ENCODE measurements at regions not wholly inside any gene's neighbourhood (a gene's known extent, or its start where the extent isn't known, plus 50 kb on each side); places are given as distances from the start of the nearest gene placed in this dataset.

DNA sequence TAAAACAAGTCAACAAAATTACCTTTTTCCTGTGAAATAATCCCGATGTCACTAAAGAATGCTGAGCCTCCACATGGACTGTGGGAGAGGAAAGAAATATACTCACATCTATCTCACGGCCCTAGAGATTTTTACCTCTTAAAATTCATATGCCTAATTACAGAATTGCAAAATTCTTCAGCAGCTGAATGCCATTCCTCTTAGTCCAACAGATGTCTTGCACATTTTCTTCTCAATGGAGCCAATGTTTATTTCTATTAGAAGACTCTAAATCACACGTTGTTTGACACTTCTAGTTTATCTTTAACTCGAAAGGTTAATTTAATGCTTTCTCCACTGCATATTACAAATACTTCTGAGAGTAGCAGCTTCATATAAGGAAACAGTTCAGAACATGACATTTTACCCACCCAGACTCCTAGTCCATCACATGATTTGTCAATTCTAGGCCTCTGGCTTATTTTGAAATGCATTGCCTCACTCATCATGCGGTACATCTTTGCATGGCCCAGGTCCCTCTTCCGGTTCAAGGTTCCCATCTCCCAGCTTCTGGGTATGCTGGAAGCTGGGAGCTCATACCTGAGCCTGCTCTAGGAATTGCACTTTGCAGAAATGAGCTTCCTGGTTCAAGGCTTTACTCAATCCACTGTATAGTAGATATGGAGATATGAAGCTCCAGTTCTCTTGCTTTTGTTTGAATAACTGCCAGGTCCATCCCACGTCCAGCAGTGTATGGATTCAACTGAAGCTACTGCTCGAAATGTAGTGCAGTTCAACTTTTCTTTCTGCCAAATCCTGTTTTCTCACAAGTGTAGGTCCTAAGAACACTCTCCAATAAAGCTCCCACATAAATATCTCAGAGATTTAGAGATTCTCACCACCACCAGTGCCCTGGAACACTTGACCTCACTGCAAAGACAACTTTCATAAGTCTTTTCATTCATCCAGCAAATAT lies 306.2 kb downstream of the GPR37 start:
- Histone ChIP-seq H3K9me3 (ENCODE audit: control insufficient read depth in 2 of 2, insufficient read depth in 1 of 2, low read length in 1 of 2) (no peaks in the 10 kb centered on the region), H3K27ac (ENCODE audit: low read depth in 1 of 2, low read length in 1 of 2) (no peak overlapping the region), H3K4me1 (ENCODE audit: control insufficient read depth in 2 of 2, insufficient read depth in 2 of 2, low read length in 2 of 2) (no peaks in the 10 kb centered on the region), H3K4me3 (ENCODE audit: low read length in 2 of 2) (no peak overlapping the region), H3K36me3 (ENCODE audit: control insufficient read depth in 2 of 2, insufficient read depth in 2 of 2, low read length in 1 of 2) (no peaks in the 10 kb centered on the region), H3K27me3 (ENCODE audit: control insufficient read depth in 2 of 2, insufficient read depth in 1 of 2, low read length in 1 of 2) (no peaks in the 10 kb centered on the region)
- no peak for DNase-seq (ENCODE audit: low read depth in 6 of 9, low spot score in 9 of 9)
- WGBS: 89% methylated on average over 8 of the region's 8 CpGs

DNA sequence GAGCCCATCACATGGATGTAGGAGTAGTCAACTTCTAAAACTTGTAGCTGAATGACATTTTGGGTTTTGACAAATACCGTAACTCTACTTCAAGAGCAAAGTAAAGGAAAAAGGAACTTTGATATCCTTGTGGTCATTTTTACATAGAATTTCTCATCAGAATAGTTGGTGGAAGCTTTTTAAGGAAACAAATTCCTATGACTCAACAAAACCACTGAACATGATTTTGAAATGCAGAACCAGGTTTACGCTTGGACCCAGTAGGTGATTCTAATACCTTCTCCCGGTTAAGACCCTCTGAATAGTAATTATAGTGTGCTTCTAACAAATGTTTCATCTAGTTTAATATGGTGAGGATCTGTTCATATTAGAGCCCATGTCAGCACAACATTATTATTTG lies 307.8 kb downstream of the GPR37 start:
- WGBS: 83% methylated on average over 3 of the region's 3 CpGs
- Histone ChIP-seq H3K4me3 (ENCODE audit: low read length in 2 of 2) (no peak overlapping the region), H3K27me3 (ENCODE audit: control insufficient read depth in 2 of 2, insufficient read depth in 1 of 2, low read length in 1 of 2) (no peaks in the 10 kb centered on the region), H3K27ac (ENCODE audit: low read depth in 1 of 2, low read length in 1 of 2) (no peak overlapping the region), H3K36me3 (ENCODE audit: control insufficient read depth in 2 of 2, insufficient read depth in 2 of 2, low read length in 1 of 2) (no peaks in the 10 kb centered on the region), H3K4me1 (ENCODE audit: control insufficient read depth in 2 of 2, insufficient read depth in 2 of 2, low read length in 2 of 2) (no peaks in the 10 kb centered on the region), H3K9me3 (ENCODE audit: control insufficient read depth in 2 of 2, insufficient read depth in 1 of 2, low read length in 1 of 2) (no peaks in the 10 kb centered on the region)
- no peak for DNase-seq (ENCODE audit: low read depth in 6 of 9, low spot score in 9 of 9)

DNA sequence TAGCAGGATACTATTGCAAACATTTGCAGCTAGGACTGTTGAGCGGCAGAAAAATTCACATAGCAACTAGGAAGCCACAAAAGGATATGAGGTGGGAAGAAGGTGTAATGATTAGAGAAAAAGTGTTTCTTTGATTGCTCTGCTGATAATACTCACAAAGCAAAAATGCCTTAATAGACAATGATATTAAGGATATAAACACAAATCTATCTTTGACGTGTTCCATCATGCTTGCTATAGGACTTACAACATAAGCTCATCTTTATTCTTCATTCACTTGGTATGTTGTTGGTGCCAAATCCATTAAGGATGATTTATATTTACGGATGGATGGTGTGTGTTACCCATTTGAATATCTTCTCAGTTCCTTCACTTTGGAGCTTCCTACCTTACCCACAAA lies 309.3 kb downstream of the GPR37 start:
- no peaks in the 10 kb centered on the region for H3K4me1 ChIP-seq (ENCODE audit: control insufficient read depth in 2 of 2, insufficient read depth in 2 of 2, low read length in 2 of 2)
- H3K27ac ChIP-seq (ENCODE audit: low read depth in 1 of 2, low read length in 1 of 2): no peak overlapping the region
- no peaks in the 10 kb centered on the region for H3K9me3 ChIP-seq (ENCODE audit: control insufficient read depth in 2 of 2, insufficient read depth in 1 of 2, low read length in 1 of 2)
- H3K36me3 ChIP-seq (ENCODE audit: control insufficient read depth in 2 of 2, insufficient read depth in 2 of 2, low read length in 1 of 2): no peaks in the 10 kb centered on the region
- WGBS: 95% methylated on average over 3 of the region's 3 CpGs
- no peaks in the 10 kb centered on the region for H3K27me3 ChIP-seq (ENCODE audit: control insufficient read depth in 2 of 2, insufficient read depth in 1 of 2, low read length in 1 of 2)
- DNase-seq (ENCODE audit: low read depth in 6 of 9, low spot score in 9 of 9): no peak
- no peak overlapping the region for H3K4me3 ChIP-seq (ENCODE audit: low read length in 2 of 2)

DNA sequence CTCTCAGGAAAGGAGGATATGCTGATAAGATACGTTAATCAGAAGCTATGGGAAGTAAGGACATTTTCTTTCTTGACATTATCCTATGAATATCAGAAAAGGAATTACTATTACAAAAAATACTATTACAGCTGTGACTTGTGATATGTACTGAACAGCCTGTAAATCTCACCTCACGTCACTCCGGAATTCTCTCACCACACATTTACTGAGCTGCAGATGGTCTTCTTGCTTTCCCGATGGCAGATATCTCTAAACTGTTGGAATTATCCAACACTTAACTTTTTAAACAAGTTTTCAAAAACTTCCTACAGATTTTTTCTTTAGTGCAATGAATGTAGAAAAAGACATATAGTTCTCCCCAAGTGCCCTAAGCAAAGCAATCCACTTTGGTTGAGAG lies 313.4 kb downstream of the GPR37 start:
- Histone ChIP-seq H3K27me3 (ENCODE audit: control insufficient read depth in 2 of 2, insufficient read depth in 1 of 2, low read length in 1 of 2) (no peaks in the 10 kb centered on the region), H3K4me1 (ENCODE audit: control insufficient read depth in 2 of 2, insufficient read depth in 2 of 2, low read length in 2 of 2) (no peaks in the 10 kb centered on the region), H3K4me3 (ENCODE audit: low read length in 2 of 2) (no peak overlapping the region), H3K9me3 (ENCODE audit: control insufficient read depth in 2 of 2, insufficient read depth in 1 of 2, low read length in 1 of 2) (no peaks in the 10 kb centered on the region), H3K36me3 (ENCODE audit: control insufficient read depth in 2 of 2, insufficient read depth in 2 of 2, low read length in 1 of 2) (no peaks in the 10 kb centered on the region), H3K27ac (ENCODE audit: low read depth in 1 of 2, low read length in 1 of 2) (no peak overlapping the region)
- no peak for DNase-seq (ENCODE audit: low read depth in 6 of 9, low spot score in 9 of 9)
- WGBS: 70% methylated on average over 4 of the region's 4 CpGs

DNA sequence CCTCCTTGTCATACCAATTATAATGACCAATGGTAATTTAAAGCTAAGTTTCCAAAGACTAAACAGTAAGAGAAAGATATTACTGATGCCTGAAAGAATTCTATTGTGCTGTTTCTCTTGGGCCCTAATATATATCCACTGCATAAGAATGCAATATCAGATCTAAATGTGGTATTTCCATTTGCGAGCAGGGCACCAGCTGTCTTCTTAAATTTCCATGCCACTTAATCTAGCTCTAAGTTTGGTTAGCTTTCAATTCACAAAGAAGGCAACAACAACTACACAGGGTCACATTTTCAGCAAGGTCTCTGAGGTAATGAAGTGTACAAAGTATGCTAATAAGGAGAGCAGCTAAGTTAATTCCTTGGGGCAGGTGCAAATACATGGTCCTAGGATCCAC lies 315.7 kb downstream of the GPR37 start:
- H3K27me3 ChIP-seq (ENCODE audit: control insufficient read depth in 2 of 2, insufficient read depth in 1 of 2, low read length in 1 of 2): no peaks in the 10 kb centered on the region
- WGBS: 94% methylated on average over 1 of the region's 1 CpG
- H3K27ac ChIP-seq (ENCODE audit: low read depth in 1 of 2, low read length in 1 of 2): no peak overlapping the region
- H3K4me3 ChIP-seq (ENCODE audit: low read length in 2 of 2): no peak overlapping the region
- no peak for DNase-seq (ENCODE audit: low read depth in 6 of 9, low spot score in 9 of 9)
- H3K36me3 ChIP-seq (ENCODE audit: control insufficient read depth in 2 of 2, insufficient read depth in 2 of 2, low read length in 1 of 2): no peaks in the 10 kb centered on the region
- no peaks in the 10 kb centered on the region for H3K9me3 ChIP-seq (ENCODE audit: control insufficient read depth in 2 of 2, insufficient read depth in 1 of 2, low read length in 1 of 2)
- H3K4me1 ChIP-seq (ENCODE audit: control insufficient read depth in 2 of 2, insufficient read depth in 2 of 2, low read length in 2 of 2): no peaks in the 10 kb centered on the region

DNA sequence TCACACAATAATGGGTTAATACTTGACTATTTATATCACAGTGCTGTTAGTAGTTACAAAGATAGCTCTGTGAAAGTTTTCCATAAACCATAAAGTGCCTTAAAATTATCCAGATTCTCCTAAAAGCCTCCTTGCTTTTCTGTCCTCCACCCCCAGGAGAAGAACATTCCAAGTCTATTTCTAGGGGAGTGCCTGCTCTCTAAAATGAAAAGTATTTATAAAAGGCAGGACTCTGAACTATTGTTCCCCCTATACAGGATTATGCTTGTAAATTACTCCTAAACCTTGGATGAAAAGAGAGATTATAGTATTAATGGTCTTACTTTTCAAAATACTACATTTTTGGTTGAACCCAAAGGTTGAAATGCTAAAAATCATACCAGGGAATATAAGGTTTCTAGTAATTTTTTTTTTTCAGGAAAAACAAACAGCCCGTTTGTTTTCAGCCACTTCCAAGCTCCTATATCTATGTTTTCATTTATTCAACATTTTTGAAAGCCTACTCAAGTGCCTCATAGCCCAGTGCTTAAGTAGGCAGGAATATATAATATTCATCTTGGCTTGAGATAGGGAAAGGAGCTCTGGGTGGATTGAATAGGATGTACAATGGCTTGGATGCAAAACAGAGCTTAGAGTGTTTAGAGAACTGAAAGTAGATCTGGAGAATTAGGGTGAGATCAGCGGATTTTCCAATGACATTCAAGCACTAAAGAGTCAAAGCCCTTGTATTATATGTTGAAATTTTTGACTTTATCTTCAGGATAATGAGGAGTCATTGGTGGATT lies 320.7 kb downstream of the GPR37 start:
- no peak overlapping the region for H3K27ac ChIP-seq (ENCODE audit: low read depth in 1 of 2, low read length in 1 of 2)
- H3K4me1 ChIP-seq (ENCODE audit: control insufficient read depth in 2 of 2, insufficient read depth in 2 of 2, low read length in 2 of 2): no peaks in the 10 kb centered on the region
- no peaks in the 10 kb centered on the region for H3K27me3 ChIP-seq (ENCODE audit: control insufficient read depth in 2 of 2, insufficient read depth in 1 of 2, low read length in 1 of 2)
- 79% methylated on average over 2 of the region's 2 CpGs for WGBS
- H3K9me3 ChIP-seq (ENCODE audit: control insufficient read depth in 2 of 2, insufficient read depth in 1 of 2, low read length in 1 of 2): no peaks in the 10 kb centered on the region
- H3K36me3 ChIP-seq (ENCODE audit: control insufficient read depth in 2 of 2, insufficient read depth in 2 of 2, low read length in 1 of 2): no peaks in the 10 kb centered on the region
- DNase-seq (ENCODE audit: low read depth in 6 of 9, low spot score in 9 of 9): no peak
- H3K4me3 ChIP-seq (ENCODE audit: low read length in 2 of 2): no peak overlapping the region

DNA sequence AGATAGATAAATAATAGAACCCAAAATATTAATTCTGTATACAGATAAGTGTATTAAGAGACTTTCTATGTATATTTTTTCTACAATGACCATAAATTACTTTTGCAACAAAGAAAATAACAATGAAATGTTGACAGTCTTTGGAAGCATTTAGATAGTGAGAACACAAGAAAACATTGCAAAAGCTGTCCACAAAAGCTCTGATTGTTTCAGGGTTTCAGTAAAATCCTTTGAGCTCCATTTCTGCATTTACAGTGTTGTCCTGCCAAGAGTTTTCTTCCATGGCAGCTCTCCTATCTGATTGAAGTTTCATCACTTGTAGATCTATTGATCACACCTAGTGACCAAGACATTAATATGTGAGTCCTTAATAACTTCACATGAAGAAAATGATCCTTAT lies 321.8 kb downstream of the GPR37 start:
- Histone ChIP-seq H3K27me3 (ENCODE audit: control insufficient read depth in 2 of 2, insufficient read depth in 1 of 2, low read length in 1 of 2) (no peaks in the 10 kb centered on the region), H3K4me1 (ENCODE audit: control insufficient read depth in 2 of 2, insufficient read depth in 2 of 2, low read length in 2 of 2) (no peaks in the 10 kb centered on the region), H3K27ac (ENCODE audit: low read depth in 1 of 2, low read length in 1 of 2) (no peak overlapping the region), H3K9me3 (ENCODE audit: control insufficient read depth in 2 of 2, insufficient read depth in 1 of 2, low read length in 1 of 2) (no peaks in the 10 kb centered on the region), H3K36me3 (ENCODE audit: control insufficient read depth in 2 of 2, insufficient read depth in 2 of 2, low read length in 1 of 2) (no peaks in the 10 kb centered on the region), H3K4me3 (ENCODE audit: low read length in 2 of 2) (no peak overlapping the region)
- no peak for DNase-seq (ENCODE audit: low read depth in 6 of 9, low spot score in 9 of 9)

DNA sequence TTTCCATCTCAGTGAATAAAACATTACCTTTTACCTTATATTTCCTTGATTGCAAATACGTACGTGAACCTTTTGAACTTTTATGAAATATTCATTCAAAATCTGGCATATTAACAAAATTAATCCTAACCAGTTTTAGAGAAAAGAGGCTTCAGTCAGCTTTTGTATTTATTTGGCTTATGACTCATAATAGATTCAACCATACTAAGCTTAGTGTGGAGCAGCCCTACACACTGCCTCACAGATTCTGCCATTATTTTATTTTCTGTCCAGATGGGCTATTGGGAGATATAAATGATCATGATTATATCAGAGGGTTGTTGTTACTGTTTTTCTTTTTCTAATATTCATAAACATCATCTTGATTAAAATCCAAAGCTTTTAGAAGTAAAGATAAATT lies 325.5 kb downstream of the GPR37 start:
- H3K9me3 ChIP-seq (ENCODE audit: control insufficient read depth in 2 of 2, insufficient read depth in 1 of 2, low read length in 1 of 2): no peaks in the 10 kb centered on the region
- H3K27ac ChIP-seq (ENCODE audit: low read depth in 1 of 2, low read length in 1 of 2): no peak overlapping the region
- H3K4me3 ChIP-seq (ENCODE audit: low read length in 2 of 2): no peak overlapping the region
- no peaks in the 10 kb centered on the region for H3K4me1 ChIP-seq (ENCODE audit: control insufficient read depth in 2 of 2, insufficient read depth in 2 of 2, low read length in 2 of 2)
- DNase-seq (ENCODE audit: low read depth in 6 of 9, low spot score in 9 of 9): no peak
- 97% methylated on average over 2 of the region's 2 CpGs for WGBS
- no peaks in the 10 kb centered on the region for H3K36me3 ChIP-seq (ENCODE audit: control insufficient read depth in 2 of 2, insufficient read depth in 2 of 2, low read length in 1 of 2)
- no peaks in the 10 kb centered on the region for H3K27me3 ChIP-seq (ENCODE audit: control insufficient read depth in 2 of 2, insufficient read depth in 1 of 2, low read length in 1 of 2)

DNA sequence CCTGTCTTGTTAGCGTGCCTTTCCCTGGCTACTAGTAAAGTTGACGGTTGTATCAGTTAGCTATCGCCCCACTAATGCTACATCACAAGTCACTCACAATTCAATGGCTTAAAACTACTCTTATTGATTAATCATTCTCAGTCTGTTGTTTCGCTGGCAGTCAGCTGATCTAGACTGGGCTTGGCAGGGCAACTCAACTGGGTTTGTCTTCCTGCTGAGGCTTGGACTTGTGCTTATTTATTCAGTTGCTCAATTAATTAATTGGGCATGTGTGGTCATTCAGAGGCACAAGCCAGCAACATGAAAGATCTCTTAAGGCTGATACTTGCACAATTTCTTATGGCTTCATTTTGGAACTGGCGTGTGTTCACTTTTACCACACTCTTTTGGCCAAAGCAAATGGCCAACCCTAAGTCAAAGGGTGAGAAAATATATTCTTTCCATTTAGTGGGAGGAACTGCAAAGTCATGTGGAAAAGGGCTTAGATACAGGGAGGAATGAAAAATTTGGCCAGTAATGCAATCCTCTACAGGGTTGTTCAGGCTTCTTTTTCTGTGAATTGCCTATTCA lies 333.5 kb downstream of the GPR37 start:
- no peak overlapping the region for H3K4me3 ChIP-seq (ENCODE audit: low read length in 2 of 2)
- H3K27me3 ChIP-seq (ENCODE audit: control insufficient read depth in 2 of 2, insufficient read depth in 1 of 2, low read length in 1 of 2): no peaks in the 10 kb centered on the region
- no peak for DNase-seq (ENCODE audit: low read depth in 6 of 9, low spot score in 9 of 9)
- no peak overlapping the region for H3K27ac ChIP-seq (ENCODE audit: low read depth in 1 of 2, low read length in 1 of 2)
- no peaks in the 10 kb centered on the region for H3K9me3 ChIP-seq (ENCODE audit: control insufficient read depth in 2 of 2, insufficient read depth in 1 of 2, low read length in 1 of 2)
- no peaks in the 10 kb centered on the region for H3K36me3 ChIP-seq (ENCODE audit: control insufficient read depth in 2 of 2, insufficient read depth in 2 of 2, low read length in 1 of 2)
- no peaks in the 10 kb centered on the region for H3K4me1 ChIP-seq (ENCODE audit: control insufficient read depth in 2 of 2, insufficient read depth in 2 of 2, low read length in 2 of 2)
- WGBS: 93% methylated on average over 5 of the region's 5 CpGs

Data from thymus (tissue), 11 donors.